Globus pallidus (tissue), 1 donor: ENCODE measurements at regions not wholly inside any gene's neighbourhood (a gene's known extent, or its start where the extent isn't known, plus 50 kb on each side); places are given as distances from the start of the nearest gene placed in this dataset.
A peak's percentile ranks its signal among the peaks of the same experiment; 100 is the strongest.

ENCODE experiments used
- DNase-seq: peaks from one replicate; pipeline ENCODE4 v3.0.0-alpha.2; 2015; ENCODE audit warnings: low spot score

DNA sequence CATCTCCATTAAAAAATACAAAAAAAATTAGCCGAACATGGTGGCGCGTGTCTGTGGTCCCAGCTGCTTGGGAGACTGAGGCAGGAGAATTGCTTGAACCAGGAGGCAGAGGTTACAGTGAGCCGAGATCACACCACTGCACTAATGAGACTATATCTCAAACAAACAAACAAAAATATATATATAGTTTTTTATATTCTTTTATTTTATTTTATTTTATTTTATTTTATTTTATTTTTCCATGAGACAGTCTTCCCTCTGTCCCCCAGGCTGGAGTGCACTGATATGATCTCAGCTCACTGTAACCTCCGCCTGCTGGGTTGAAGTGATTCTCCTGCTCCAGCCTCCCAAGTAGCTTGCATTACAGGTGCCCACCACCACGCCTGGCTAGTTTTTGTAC, 79.5 kb downstream of the IRF2BPL start:
- DNase-seq: no peak

DNA sequence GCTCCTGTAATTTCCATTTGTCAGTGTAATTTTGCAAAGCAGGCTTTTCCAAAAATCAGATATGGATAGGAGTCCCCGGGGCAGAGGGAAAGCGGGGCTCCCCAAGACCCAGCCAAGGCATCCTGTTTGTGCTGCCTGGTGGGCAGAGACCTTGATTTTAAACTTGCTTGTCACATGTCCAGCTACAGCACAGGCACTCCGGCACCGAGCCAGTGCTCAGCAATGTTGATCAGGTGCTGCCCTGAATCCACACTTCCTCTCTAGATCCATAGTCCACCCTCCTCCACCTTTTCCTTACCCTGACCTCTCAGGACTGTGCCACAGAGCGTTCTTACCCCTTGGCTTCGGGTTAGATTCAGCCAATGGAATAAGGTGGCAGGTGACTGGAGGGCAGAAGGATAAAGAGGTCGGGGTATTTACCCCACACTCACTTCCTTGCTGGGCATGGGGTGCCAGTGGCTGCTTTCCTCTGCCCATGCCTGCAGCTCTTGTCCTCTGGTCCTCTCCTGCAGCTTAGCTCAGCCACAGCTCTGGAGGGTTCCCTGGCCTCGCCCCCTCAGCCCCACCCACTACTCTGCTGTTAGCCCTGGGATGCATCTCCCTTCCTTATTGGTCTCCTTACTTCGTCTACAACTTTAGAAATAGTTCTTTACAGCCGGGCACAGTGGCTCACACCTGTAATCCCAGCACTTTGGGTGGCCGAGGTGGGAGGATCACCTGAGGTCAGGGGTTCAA, 80.1 kb downstream of the IRF2BPL start:
- DNase-seq: no peak

DNA sequence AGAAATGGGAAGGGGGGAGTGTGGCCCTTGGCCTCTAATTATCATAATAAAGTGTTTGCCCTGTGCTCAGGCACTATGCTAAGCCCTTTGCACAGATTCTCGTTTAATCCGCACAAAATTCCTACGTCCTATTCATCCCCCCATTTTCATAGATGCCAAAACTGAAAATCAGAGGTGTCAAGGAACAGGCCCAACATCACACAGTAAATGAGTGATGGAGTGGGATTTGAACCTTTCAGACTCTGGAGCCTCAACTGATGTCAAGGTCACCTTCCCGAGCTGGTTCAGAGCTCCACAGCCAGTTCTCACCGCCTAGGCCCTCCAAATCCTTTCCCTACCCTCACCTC, 80.7 kb downstream of the IRF2BPL start:
- DNase-seq: no peak

DNA sequence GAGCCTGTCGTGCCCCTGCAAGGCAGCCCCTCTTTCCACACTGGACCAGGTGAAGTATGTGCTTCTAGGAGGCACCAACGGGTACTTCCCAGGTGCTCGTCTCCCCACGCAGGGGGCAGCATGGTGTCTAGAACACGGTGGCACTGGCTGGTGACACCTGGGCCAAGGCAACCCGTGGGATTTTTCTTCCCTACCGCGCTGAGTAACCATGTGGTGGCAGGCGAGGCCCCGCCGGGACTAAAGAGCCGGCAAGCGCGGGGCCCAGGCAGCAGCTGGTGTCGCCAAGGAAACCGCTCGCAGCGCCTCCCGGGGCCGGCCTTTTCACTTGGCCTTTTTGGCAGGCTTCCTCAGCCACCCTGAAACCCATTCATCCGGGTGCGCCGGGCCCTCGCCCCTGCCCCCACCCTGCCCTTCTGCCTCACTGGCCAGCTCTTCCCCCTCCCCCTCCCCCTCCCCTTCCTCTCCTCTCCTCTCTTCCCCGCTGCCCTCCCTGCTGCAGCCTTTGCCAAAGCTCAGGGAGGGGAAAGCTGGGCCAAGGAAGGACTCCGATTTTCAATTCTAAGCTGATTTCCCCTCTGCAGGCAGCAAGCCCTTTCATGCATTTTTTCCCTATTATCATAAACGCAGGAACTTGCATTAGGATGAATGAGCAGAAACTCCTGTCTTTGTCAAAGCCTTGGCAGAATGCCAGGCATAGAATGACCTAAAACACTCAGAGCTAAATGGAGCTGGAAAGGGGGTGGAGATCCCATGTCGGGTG, 81.2 kb downstream of the IRF2BPL start:
- DNase-seq: peak; percentile 96

DNA sequence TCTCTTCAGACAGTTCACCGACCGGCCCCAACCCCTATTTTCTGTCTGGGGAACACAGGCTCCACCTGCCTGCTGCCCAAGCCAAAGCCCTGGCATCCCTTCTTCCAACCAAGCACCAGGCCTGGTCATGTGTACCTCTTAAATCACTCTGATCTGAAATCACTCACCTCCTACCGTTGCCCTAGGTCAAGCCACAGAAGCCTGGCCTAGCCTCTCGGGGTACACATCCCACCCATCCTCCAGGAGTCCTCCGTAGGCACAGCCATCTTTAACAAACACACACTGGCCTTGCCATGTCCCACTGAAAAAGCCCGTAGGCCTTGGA, 81.8 kb downstream of the IRF2BPL start:
- no peak for DNase-seq

DNA sequence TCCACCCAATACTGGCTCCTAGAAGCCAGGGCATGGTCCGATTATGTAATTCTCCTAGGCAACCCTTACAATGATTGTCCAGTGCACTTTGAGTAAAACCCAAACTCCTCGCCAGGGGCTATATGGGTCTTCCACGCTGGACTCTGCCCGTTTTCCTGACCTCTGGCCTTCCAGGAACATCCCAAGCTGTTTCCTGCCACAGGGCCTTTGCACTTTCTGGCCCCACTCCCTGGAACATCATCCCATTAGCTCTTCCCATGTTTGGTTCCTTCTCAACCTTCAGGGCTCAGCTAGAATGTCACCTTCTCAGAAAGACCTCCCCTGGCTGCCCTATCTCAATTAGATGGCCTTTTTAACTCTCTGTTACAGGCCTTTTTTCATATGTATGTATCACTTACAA, 85.4 kb downstream of the IRF2BPL start:
- no peak for DNase-seq

DNA sequence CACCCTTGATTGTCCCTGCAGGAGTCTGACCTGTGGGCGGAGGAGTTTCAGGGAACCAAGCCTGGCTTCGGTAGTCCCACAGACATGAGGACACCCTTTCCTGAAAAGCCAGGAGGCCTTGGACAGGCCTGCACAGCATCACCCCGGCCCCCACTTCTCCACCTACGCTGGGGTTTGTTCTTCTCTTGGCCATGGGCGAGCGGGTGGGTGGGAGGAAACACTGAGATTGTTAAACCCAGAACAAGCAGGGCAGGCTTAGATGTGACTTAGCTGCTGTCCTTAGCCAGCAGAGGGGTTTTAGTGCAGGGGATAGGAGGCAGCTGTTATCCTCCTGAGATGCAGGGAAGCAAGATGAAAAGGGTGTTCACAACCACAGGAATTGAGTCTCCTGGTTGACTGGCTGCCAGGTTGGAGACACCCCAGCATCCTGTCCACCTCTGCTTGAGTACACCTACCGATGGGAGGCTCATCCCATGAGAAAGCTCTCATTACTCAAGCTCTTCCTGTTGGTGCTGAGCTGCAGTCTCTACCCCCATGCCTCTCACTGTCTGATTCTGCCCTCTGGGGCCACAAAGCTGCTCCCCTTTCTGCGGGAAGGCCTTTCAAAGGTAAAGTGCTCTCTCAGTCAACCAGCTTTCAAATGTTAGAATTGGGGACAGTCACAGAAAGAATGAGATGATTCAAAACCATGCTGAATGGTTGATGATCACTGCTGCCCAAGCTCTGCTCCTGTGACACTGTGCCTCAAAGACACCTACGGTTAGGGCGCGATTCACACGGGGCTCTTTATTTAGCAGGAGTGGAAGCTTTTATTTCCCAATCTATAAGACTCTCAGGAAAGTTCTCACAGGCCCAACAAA, 86.3 kb downstream of the IRF2BPL start:
- no peak for DNase-seq

- DNase-seq: no peak
Measured at GRCh38 chr14:76941544-76941943, 87.0 kb downstream of the IRF2BPL start.

- no peak for DNase-seq
Measured at GRCh38 chr14:76940021-76940760, 88.3 kb downstream of the IRF2BPL start.

GRCh38 chr14:76939015-76939742, 89.3 kb downstream of the IRF2BPL start:
- DNase-seq: no peak

DNA sequence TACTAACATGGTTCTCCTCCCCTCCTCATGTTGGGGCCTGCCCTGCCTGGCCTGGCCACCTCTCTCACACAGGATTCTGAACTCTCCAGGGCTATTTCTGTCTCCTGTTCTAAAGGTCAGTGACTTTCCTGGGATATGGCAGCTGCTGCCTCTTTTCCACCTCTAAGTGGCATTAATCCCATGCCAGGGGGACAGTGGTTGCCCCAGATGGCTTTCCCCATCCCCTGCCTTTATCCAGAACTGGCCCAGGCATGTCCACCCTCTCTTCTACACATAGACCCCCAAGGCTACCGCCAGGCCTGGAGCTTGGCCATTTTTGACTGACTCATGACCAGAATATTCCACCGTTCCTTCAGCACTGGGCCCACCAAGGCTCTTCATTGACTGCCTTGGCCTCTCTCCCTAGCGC, 90.4 kb downstream of the IRF2BPL start:
- DNase-seq: no peak

- DNase-seq: no peak
Measured at GRCh38 chr14:76937181-76938091, 91.1 kb downstream of the IRF2BPL start.

GRCh38 chr14:76936483-76936882, 92.0 kb downstream of the IRF2BPL start:
- DNase-seq: no peak

- no peak for DNase-seq
Measured at GRCh38 chr14:76933515-76933914, 95.0 kb downstream of the IRF2BPL start.

DNA sequence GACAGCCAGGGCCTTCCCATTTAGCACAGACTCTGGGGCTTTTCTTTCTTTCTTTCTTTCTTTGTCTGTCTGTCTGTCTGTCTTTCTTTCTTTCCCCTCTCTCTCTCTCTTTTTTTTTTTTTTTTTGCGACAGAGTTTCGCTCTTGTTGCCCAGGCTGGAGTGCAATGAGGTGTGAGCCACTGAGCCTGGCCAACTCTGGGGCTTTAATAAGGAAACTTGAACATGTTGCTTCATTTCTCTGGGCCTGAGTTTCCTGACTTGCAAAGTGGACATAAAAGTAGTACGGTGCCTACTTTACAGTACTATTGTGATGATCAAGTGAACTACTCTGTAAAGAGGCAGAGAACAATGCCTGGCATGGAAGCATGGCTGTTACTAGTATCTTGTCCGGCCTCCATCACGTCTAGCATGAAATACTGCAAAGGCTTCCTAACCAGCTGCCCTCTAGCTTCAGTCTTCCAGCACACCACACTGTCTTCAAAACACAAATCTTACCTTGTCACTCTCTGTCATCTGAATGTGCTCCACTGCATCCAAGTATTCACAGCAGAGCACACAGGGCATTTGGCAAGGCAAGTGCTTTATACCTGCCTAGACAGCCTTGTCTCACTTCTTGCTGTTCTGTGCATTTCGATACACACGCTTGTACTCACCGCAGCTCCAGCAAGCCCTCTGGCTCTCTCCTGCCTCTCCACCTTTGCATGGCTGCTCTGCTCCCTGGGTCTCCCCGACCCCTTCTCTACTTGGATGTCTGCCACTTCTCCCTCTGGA, 96.7 kb downstream of the IRF2BPL start:
- DNase-seq: no peak

DNA sequence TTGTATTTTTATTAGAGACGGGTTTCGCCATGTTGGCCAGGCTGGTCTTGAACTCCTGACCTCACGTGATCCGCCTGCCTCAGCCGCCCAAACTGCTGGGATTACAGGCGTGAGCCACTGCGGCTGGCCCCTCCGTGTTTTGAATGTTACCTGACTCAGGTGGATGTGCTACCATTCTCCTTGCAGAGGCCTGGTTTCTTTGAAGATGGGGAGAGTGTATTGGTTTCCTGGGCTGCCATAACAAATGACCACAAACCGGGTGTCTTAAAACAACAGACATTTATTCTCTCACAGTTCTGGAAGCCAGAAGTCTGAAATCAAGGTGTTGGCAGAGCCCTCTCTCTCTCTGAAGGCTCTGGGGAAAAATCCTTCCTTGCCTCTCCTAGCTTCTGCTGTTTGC, 98.0 kb downstream of the IRF2BPL start:
- no peak for DNase-seq

GRCh38 chr14:76929927-76930326, 98.6 kb downstream of the IRF2BPL start:
- no peak for DNase-seq

- no peak for DNase-seq
Measured at GRCh38 chr14:76927971-76928700, 100.4 kb downstream of the IRF2BPL start.
